ENCODE measurements at regions not wholly inside any gene's neighbourhood (a gene's known extent, or its start where the extent isn't known, plus 50 kb on each side); places are given as distances from the start of the nearest gene placed in this dataset.
A peak's percentile ranks its signal among the peaks of the same experiment; 100 is the strongest.

- no peaks in the 10 kb centered on the region for H3K27me3 ChIP-seq (ENCODE audit: control insufficient read depth in 2 of 2, insufficient read depth in 2 of 2, low read length in 2 of 2)
- TF ChIP-seq, protein P1, sequence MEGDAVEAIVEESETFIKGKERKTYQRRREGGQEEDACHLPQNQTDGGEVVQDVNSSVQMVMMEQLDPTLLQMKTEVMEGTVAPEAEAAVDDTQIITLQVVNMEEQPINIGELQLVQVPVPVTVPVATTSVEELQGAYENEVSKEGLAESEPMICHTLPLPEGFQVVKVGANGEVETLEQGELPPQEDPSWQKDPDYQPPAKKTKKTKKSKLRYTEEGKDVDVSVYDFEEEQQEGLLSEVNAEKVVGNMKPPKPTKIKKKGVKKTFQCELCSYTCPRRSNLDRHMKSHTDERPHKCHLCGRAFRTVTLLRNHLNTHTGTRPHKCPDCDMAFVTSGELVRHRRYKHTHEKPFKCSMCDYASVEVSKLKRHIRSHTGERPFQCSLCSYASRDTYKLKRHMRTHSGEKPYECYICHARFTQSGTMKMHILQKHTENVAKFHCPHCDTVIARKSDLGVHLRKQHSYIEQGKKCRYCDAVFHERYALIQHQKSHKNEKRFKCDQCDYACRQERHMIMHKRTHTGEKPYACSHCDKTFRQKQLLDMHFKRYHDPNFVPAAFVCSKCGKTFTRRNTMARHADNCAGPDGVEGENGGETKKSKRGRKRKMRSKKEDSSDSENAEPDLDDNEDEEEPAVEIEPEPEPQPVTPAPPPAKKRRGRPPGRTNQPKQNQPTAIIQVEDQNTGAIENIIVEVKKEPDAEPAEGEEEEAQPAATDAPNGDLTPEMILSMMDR (IDR thresholded peaks at IDR 0.05) = no peak
- intact Hi-C loops (cut with micrococcal nuclease) = no loop called here
- H3K4me1 Mint-ChIP-seq = peaks cover 14% of the 10 kb centered on the region
- H3K79me2 ChIP-seq (ENCODE audit: insufficient read depth, low read length) = no peaks in the 10 kb centered on the region
- H3K9me3 Mint-ChIP-seq = no peaks in the 10 kb centered on the region
- H2AFZ ChIP-seq (ENCODE audit: insufficient read depth, low read depth, low read length, poor library complexity, severe bottlenecking) = no peak overlapping the region
- no peaks in the 10 kb centered on the region for H3K36me3 ChIP-seq (replicated peaks in 1 of 2; ENCODE audit: control insufficient read depth in 1 of 2, insufficient read depth in 2 of 2, low read length in 2 of 2)
- no peak overlapping the region for H3K27ac Mint-ChIP-seq
- H3K27me3 Mint-ChIP-seq (ENCODE audit: low read depth in 3 of 3) = peaks cover 0 to 4% (median 0%) of the 10 kb centered on the region in 3 donors
- H3K9ac ChIP-seq (ENCODE audit: insufficient read depth, low read length, poor library complexity, severe bottlenecking) = no peak overlapping the region
- DNase-seq = no peak
- H3K4me3 ChIP-seq (replicated peaks in 1 of 3; ENCODE audit: low read depth in 2 of 3, low read length in 3 of 3) = no peak overlapping the region
- H3K4me2 ChIP-seq (replicated peaks; ENCODE audit: extremely low read depth, low read length, poor library complexity, severe bottlenecking) = no peak overlapping the region
- H3K27ac ChIP-seq (ENCODE audit: low read depth in 1 of 2, low read length in 2 of 2) = no peak overlapping the region
- no CpG with 5 or more reads among the region's 1 CpG for WGBS (ENCODE audit: insufficient coverage)
- H4K20me1 ChIP-seq (ENCODE audit: insufficient read depth, low read length) = no peaks in the 10 kb centered on the region
- H3K9me3 ChIP-seq (replicated peaks in 1 of 2; ENCODE audit: control insufficient read depth in 1 of 2, insufficient read depth in 1 of 2, low read length in 2 of 2) = no peaks in the 10 kb centered on the region
- no peak overlapping the region for H3K4me3 Mint-ChIP-seq
- H3K36me3 Mint-ChIP-seq = no peaks in the 10 kb centered on the region
- peaks cover 10 to 11% of the 10 kb centered on the region in 2 donors for H3K4me1 ChIP-seq (ENCODE audit: control insufficient read depth in 1 of 2, insufficient read depth in 2 of 2, low read length in 2 of 2)
These were observed 181.3 kb downstream of the SEC61B start for GRCh38 chr9:99403371-99403770.

- Mint-ChIP-seq H3K27ac (peak overlapping the region in 3 of 7 donors; percentile 41 to 64 (median 48)), H3K36me3 (no peaks in the 10 kb centered on the region), H3K4me1 (peaks cover 14% of the 10 kb centered on the region), H3K9me3 (peaks cover 0 to 1% (median 0%) of the 10 kb centered on the region in 7 donors), H3K27me3 (ENCODE audit: low read depth in 3 of 3) (peaks cover 0 to 3% (median 0%) of the 10 kb centered on the region in 3 donors), H3K4me3 (peak overlapping the region in 1 of 2 donors; percentile 30)
- Histone ChIP-seq H3K27me3 (ENCODE audit: control insufficient read depth in 2 of 2, insufficient read depth in 2 of 2, low read length in 2 of 2) (no peaks in the 10 kb centered on the region), H2AFZ (ENCODE audit: insufficient read depth, low read depth, low read length, poor library complexity, severe bottlenecking) (no peak overlapping the region), H4K20me1 (ENCODE audit: insufficient read depth, low read length) (no peaks in the 10 kb centered on the region), H3K79me2 (ENCODE audit: insufficient read depth, low read length) (no peaks in the 10 kb centered on the region), H3K4me1 (ENCODE audit: control insufficient read depth in 1 of 2, insufficient read depth in 2 of 2, low read length in 2 of 2) (peaks cover 10 to 11% of the 10 kb centered on the region in 2 donors), H3K4me2 (replicated peaks; ENCODE audit: extremely low read depth, low read length, poor library complexity, severe bottlenecking) (no peak overlapping the region), H3K9ac (ENCODE audit: insufficient read depth, low read length, poor library complexity, severe bottlenecking) (no peak overlapping the region), H3K36me3 (replicated peaks in 1 of 2; ENCODE audit: control insufficient read depth in 1 of 2, insufficient read depth in 2 of 2, low read length in 2 of 2) (no peaks in the 10 kb centered on the region), H3K4me3 (replicated peaks in 1 of 3; ENCODE audit: low read depth in 2 of 3, low read length in 3 of 3) (no peak overlapping the region), H3K27ac (ENCODE audit: low read depth in 1 of 2, low read length in 2 of 2) (no peak overlapping the region), H3K9me3 (replicated peaks in 1 of 2; ENCODE audit: control insufficient read depth in 1 of 2, insufficient read depth in 1 of 2, low read length in 2 of 2) (no peaks in the 10 kb centered on the region)
- TF ChIP-seq, protein P1 (IDR thresholded peaks at IDR 0.05) = no peak
- intact Hi-C loops (cut with micrococcal nuclease) = no loop called here
- DNase-seq = peak; percentile 7 to 21 (median 10)
- 89% methylated on average over 1 of the region's 2 CpGs for WGBS (ENCODE audit: insufficient coverage)
These were observed 183.3 kb downstream of the SEC61B start for GRCh38 chr9:99405359-99405758.

Data from CD14-positive monocyte (primary cell).